ENCODE measurements at regions not wholly inside any gene's neighbourhood (a gene's known extent, or its start where the extent isn't known, plus 50 kb on each side); places are given as distances from the start of the nearest gene placed in this dataset.

DNA sequence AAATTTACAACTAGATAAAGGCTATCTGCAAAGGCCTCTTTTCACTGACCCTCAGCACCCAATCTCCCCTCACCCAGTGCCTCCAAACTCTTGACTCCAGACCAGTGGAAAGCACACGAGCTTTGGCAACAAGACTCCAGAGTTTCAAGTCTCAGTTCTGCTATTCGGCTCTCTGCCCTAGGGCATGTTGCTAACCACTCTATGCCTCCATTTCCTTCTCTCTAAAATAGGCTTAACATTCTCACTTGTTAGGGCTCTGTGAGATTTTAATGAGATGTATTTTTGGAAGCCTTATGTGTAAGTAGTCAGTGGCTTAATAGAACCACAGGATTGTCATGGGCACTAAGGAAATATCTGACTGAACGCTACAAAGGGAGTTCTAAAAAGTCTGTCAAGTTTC, 116.5 kb upstream of the IQCM start:
- no peak overlapping the region for H3K4me3 ChIP-seq (ENCODE audit: low read depth, low read length)
- no peaks in the 10 kb centered on the region for H3K9me3 ChIP-seq
- Mint-ChIP-seq H3K4me3 (ENCODE audit: unreplicated experiment) (no peak overlapping the region), H3K27ac (ENCODE audit: unreplicated experiment) (no peak overlapping the region), H3K9me3 (ENCODE audit: unreplicated experiment) (no peaks in the 10 kb centered on the region), H3K36me3 (ENCODE audit: insufficient read depth, unreplicated experiment) (no peaks in the 10 kb centered on the region), H3K27me3 (ENCODE audit: insufficient read depth, unreplicated experiment) (peaks cover 7% of the 10 kb centered on the region), H3K4me1 (ENCODE audit: low read depth, unreplicated experiment) (no peaks in the 10 kb centered on the region)
- BruUV-seq (replicated peaks) = no TSS peak
- H3K36me3 ChIP-seq (ENCODE audit: control insufficient read depth, insufficient read depth, low read length) = no peaks in the 10 kb centered on the region
- ChIA-PET CTCF (no interaction called here), POLR2A (no interaction called here)
- intact Hi-C loops (cut with micrococcal nuclease; ENCODE audit: unreplicated experiment) = no loop called here
- no peaks in the 10 kb centered on the region for H3K4me1 ChIP-seq
- TF ChIP-seq, protein P1, sequence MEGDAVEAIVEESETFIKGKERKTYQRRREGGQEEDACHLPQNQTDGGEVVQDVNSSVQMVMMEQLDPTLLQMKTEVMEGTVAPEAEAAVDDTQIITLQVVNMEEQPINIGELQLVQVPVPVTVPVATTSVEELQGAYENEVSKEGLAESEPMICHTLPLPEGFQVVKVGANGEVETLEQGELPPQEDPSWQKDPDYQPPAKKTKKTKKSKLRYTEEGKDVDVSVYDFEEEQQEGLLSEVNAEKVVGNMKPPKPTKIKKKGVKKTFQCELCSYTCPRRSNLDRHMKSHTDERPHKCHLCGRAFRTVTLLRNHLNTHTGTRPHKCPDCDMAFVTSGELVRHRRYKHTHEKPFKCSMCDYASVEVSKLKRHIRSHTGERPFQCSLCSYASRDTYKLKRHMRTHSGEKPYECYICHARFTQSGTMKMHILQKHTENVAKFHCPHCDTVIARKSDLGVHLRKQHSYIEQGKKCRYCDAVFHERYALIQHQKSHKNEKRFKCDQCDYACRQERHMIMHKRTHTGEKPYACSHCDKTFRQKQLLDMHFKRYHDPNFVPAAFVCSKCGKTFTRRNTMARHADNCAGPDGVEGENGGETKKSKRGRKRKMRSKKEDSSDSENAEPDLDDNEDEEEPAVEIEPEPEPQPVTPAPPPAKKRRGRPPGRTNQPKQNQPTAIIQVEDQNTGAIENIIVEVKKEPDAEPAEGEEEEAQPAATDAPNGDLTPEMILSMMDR (IDR thresholded peaks at IDR 0.05; ENCODE audit: insufficient read depth in 1 of 2, low read depth in 1 of 2, low read length in 1 of 2, severe bottlenecking in 1 of 2, unreplicated experiment in 1 of 2) = no peak
- no peak for DNase-seq
- H3K27me3 ChIP-seq (replicated peaks; ENCODE audit: control insufficient read depth, insufficient read depth, low read length) = no peaks in the 10 kb centered on the region

DNA sequence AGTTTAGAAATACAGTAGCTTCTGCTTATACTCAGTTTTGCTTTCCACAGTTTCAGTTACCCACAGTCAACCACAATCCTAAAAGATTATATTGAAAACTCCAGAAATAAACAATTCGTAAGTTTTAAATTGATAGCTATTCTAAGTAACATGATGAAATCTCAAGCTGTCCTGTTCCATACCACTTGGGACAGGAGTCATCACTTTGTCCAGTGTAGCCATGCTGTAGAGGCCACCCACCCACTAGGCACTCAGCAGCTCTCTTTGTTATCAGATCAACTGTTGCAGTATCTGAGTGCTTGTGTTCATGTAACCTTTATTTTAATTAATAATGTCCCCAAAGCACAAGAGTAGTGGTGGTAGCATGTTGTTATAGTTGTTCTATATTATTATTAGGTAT, 117.5 kb upstream of the IQCM start:
- TF ChIP-seq, protein P1 (IDR thresholded peaks at IDR 0.05; ENCODE audit: insufficient read depth in 1 of 2, low read depth in 1 of 2, low read length in 1 of 2, severe bottlenecking in 1 of 2, unreplicated experiment in 1 of 2) = no peak
- H3K4me1 Mint-ChIP-seq (ENCODE audit: low read depth, unreplicated experiment) = no peaks in the 10 kb centered on the region
- H3K4me3 Mint-ChIP-seq (ENCODE audit: unreplicated experiment) = no peak overlapping the region
- Histone ChIP-seq H3K4me3 (ENCODE audit: low read depth, low read length) (no peak overlapping the region), H3K4me1 (no peaks in the 10 kb centered on the region), H3K36me3 (ENCODE audit: control insufficient read depth, insufficient read depth, low read length) (no peaks in the 10 kb centered on the region), H3K27me3 (replicated peaks; ENCODE audit: control insufficient read depth, insufficient read depth, low read length) (no peaks in the 10 kb centered on the region), H3K9me3 (no peaks in the 10 kb centered on the region)
- ChIA-PET POLR2A (no interaction called here), CTCF (no interaction called here)
- no peak for DNase-seq
- no peaks in the 10 kb centered on the region for H3K9me3 Mint-ChIP-seq (ENCODE audit: unreplicated experiment)
- H3K36me3 Mint-ChIP-seq (ENCODE audit: insufficient read depth, unreplicated experiment) = no peaks in the 10 kb centered on the region
- no TSS peak for BruUV-seq (replicated peaks)
- intact Hi-C loops (cut with micrococcal nuclease; ENCODE audit: unreplicated experiment) = no loop called here
- peaks cover 5% of the 10 kb centered on the region for H3K27me3 Mint-ChIP-seq (ENCODE audit: insufficient read depth, unreplicated experiment)
- no peak overlapping the region for H3K27ac Mint-ChIP-seq (ENCODE audit: unreplicated experiment)

DNA sequence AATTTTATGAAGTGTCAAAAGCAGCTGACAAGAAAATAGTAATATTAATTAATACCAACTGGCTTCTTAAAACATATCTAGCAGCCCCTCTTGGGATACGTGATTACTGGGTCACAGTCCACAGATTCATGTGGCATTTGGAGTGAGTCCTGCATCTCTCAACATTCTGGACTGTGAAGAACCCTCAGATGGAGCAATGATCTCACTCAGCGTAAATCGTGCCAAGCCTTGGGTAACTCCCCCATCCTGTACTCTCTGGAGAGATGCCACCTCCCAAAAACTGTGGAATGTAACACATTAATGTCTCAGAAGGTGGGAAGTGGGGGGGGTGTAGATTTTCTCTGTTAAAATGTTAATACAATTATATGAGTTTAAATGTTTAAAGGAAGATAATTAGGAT, 118.2 kb upstream of the IQCM start:
- POLR2A ChIA-PET = no interaction called here
- TF ChIP-seq, protein P1 (IDR thresholded peaks at IDR 0.05; ENCODE audit: insufficient read depth in 1 of 2, low read depth in 1 of 2, low read length in 1 of 2, severe bottlenecking in 1 of 2, unreplicated experiment in 1 of 2) = no peak

More for the DNA sequence above, 118.2 kb upstream of the IQCM start:
- Mint-ChIP-seq H3K9me3 (ENCODE audit: unreplicated experiment) (no peaks in the 10 kb centered on the region), H3K27ac (ENCODE audit: unreplicated experiment) (no peak overlapping the region), H3K36me3 (ENCODE audit: insufficient read depth, unreplicated experiment) (no peaks in the 10 kb centered on the region), H3K4me1 (ENCODE audit: low read depth, unreplicated experiment) (no peaks in the 10 kb centered on the region), H3K4me3 (ENCODE audit: unreplicated experiment) (no peak overlapping the region), H3K27me3 (ENCODE audit: insufficient read depth, unreplicated experiment) (peaks cover 5% of the 10 kb centered on the region)
- intact Hi-C loops (cut with micrococcal nuclease; ENCODE audit: unreplicated experiment) = no loop called here
- Histone ChIP-seq H3K27me3 (replicated peaks; ENCODE audit: control insufficient read depth, insufficient read depth, low read length) (no peaks in the 10 kb centered on the region), H3K4me1 (no peaks in the 10 kb centered on the region), H3K4me3 (ENCODE audit: low read depth, low read length) (no peak overlapping the region), H3K9me3 (no peaks in the 10 kb centered on the region), H3K36me3 (ENCODE audit: control insufficient read depth, insufficient read depth, low read length) (no peaks in the 10 kb centered on the region)
- CTCF ChIA-PET = no interaction called here
- BruUV-seq (replicated peaks) = no TSS peak
- DNase-seq = no peak

Data from Caco-2 (cell line).